NB4 (cell line): ENCODE measurements at regions not wholly inside any gene's neighbourhood (a gene's known extent, or its start where the extent isn't known, plus 50 kb on each side); places are given as distances from the start of the nearest gene placed in this dataset.

Source experiments
- CTCF ChIP-seq: IDR thresholded peaks from one replicate; pipeline ENCODE4 v1.5.1; 2012; ENCODE audit warnings: low read depth, low read length
- POLR2A ChIP-seq: IDR thresholded peaks from 2 replicates; pipeline ENCODE4 v1.6.1; 2011; ENCODE audit warnings: mild to moderate bottlenecking; ENCODE audit not compliant: insufficient read length; ENCODE audit errors: extremely low read depth
- TF ChIP-seq, protein P1 (sequence below): IDR thresholded peaks from 2 replicates; pipeline ENCODE4 v1.6.1; 2011; ENCODE audit warnings: low read depth, low read length

DNA sequence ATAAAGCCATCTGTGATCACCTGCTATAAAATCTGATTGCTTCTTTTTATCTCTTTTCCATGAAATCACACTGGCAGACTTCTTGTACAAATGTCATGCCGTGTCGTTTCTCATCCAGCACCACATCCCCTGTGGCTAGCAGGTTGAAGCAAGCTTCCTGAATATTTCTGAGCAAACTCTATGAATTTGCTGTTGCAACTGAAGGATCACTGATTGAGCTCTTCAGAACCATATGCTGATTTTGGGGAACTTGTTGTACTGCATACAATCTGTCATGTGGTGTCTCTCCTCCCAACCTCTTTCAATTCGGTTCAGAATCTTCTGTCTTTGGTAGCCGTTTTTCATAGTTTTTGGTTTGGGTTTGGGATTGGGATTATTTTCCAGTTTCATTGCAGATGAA is 57.7 kb upstream of the RBMS1 start:
- TF ChIP-seq CTCF = no peak
- TF ChIP-seq POLR2A = no peak
- TF ChIP-seq, protein P1, sequence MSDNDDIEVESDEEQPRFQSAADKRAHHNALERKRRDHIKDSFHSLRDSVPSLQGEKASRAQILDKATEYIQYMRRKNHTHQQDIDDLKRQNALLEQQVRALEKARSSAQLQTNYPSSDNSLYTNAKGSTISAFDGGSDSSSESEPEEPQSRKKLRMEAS = no peak
